ENCODE measurements at regions not wholly inside any gene's neighbourhood (a gene's known extent, or its start where the extent isn't known, plus 50 kb on each side); places are given as distances from the start of the nearest gene placed in this dataset.
"Not testable (repeated sequence)": the region's sequence is repeated elsewhere in the genome, so short reads cannot be mapped to it uniquely, and the experiment has no call there.

GRCh38 chr3:165649282-165649681 lies 187.9 kb downstream of the BCHE start:
- H3K9ac ChIP-seq (ENCODE audit: low read length); H3K27ac ChIP-seq (ENCODE audit: low read depth, low read length); H3K27me3 ChIP-seq (ENCODE audit: control insufficient read depth in 1 of 2, insufficient read depth in 2 of 2, low read length in 2 of 2); H3K36me3 ChIP-seq (ENCODE audit: insufficient read depth, low read length); H3K4me3 ChIP-seq (ENCODE audit: low read depth in 1 of 2, low read length in 2 of 2); H3K4me1 ChIP-seq (ENCODE audit: insufficient read depth, low read length); H3K9me3 ChIP-seq (ENCODE audit: low read length): not testable (repeated sequence)

GRCh38 chr3:165645191-165645590 lies 192.0 kb downstream of the BCHE start:
- no peaks in the 10 kb centered on the region for H3K9me3 ChIP-seq (ENCODE audit: low read length)
- no peak overlapping the region for H3K9ac ChIP-seq (ENCODE audit: low read length)
- no peak overlapping the region for H3K27ac ChIP-seq (ENCODE audit: low read depth, low read length)
- no peak overlapping the region for H3K4me3 ChIP-seq (ENCODE audit: low read depth in 1 of 2, low read length in 2 of 2)
- H3K36me3 ChIP-seq (ENCODE audit: insufficient read depth, low read length) = no peaks in the 10 kb centered on the region
- peaks cover 25% of the 10 kb centered on the region for H3K4me1 ChIP-seq (ENCODE audit: insufficient read depth, low read length)
- H3K27me3 ChIP-seq (ENCODE audit: control insufficient read depth in 1 of 2, insufficient read depth in 2 of 2, low read length in 2 of 2) = no peaks in the 10 kb centered on the region

- H3K36me3 ChIP-seq (ENCODE audit: insufficient read depth, low read length) = no peaks in the 10 kb centered on the region
- H3K9ac ChIP-seq (ENCODE audit: low read length) = no peak overlapping the region
- H3K27me3 ChIP-seq (ENCODE audit: control insufficient read depth in 1 of 2, insufficient read depth in 2 of 2, low read length in 2 of 2) = no peaks in the 10 kb centered on the region
- H3K9me3 ChIP-seq (ENCODE audit: low read length) = no peaks in the 10 kb centered on the region
- no peak overlapping the region for H3K4me3 ChIP-seq (ENCODE audit: low read depth in 1 of 2, low read length in 2 of 2)
- H3K27ac ChIP-seq (ENCODE audit: low read depth, low read length) = no peak overlapping the region
- peaks cover 25% of the 10 kb centered on the region for H3K4me1 ChIP-seq (ENCODE audit: insufficient read depth, low read length)
These were observed 192.9 kb downstream of the BCHE start for GRCh38 chr3:165644331-165644730.

DNA sequence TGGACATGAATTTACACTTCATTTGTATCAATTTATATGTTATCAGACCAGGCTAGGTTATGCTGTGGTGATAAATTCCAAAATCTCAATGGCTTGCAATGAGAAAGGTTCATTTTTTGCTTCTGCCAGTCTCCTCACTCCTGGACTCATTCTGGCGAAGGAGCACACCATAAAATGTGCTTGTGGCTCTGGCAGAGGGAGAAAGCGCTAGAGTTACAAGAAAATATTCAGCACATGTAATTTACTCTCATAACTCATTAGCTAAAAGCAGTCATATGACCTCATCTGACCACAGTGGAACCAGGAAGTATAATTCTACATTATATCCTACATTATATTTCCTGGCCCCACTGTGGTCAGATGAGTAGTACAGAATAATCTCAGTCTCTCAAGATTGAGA lies 193.8 kb downstream of the BCHE start:
- H3K4me3 ChIP-seq (ENCODE audit: low read depth in 1 of 2, low read length in 2 of 2) = no peak overlapping the region
- no peaks in the 10 kb centered on the region for H3K9me3 ChIP-seq (ENCODE audit: low read length)
- no peaks in the 10 kb centered on the region for H3K27me3 ChIP-seq (ENCODE audit: control insufficient read depth in 1 of 2, insufficient read depth in 2 of 2, low read length in 2 of 2)
- peak overlapping the region; percentile 0 for H3K27ac ChIP-seq (ENCODE audit: low read depth, low read length)
- peaks cover 25% of the 10 kb centered on the region for H3K4me1 ChIP-seq (ENCODE audit: insufficient read depth, low read length)
- no peaks in the 10 kb centered on the region for H3K36me3 ChIP-seq (ENCODE audit: insufficient read depth, low read length)
- H3K9ac ChIP-seq (ENCODE audit: low read length) = no peak overlapping the region

GRCh38 chr3:165642761-165643420 lies 194.3 kb downstream of the BCHE start:
- Histone ChIP-seq H3K4me1 (ENCODE audit: insufficient read depth, low read length) (peaks cover 25% of the 10 kb centered on the region), H3K27me3 (ENCODE audit: control insufficient read depth in 1 of 2, insufficient read depth in 2 of 2, low read length in 2 of 2) (no peaks in the 10 kb centered on the region), H3K27ac (ENCODE audit: low read depth, low read length) (peak overlapping the region; percentile 0), H3K4me3 (ENCODE audit: low read depth in 1 of 2, low read length in 2 of 2) (peak overlapping the region; percentile 12 to 13), H3K36me3 (ENCODE audit: insufficient read depth, low read length) (no peaks in the 10 kb centered on the region), H3K9ac (ENCODE audit: low read length) (no peak overlapping the region), H3K9me3 (ENCODE audit: low read length) (no peaks in the 10 kb centered on the region)

GRCh38 chr3:165641569-165642310 lies 195.5 kb downstream of the BCHE start:
- Histone ChIP-seq H3K9me3 (ENCODE audit: low read length) (no peaks in the 10 kb centered on the region), H3K4me3 (ENCODE audit: low read depth in 1 of 2, low read length in 2 of 2) (no peak overlapping the region), H3K9ac (ENCODE audit: low read length) (no peak overlapping the region), H3K36me3 (ENCODE audit: insufficient read depth, low read length) (no peaks in the 10 kb centered on the region), H3K4me1 (ENCODE audit: insufficient read depth, low read length) (peaks cover 25% of the 10 kb centered on the region), H3K27me3 (ENCODE audit: control insufficient read depth in 1 of 2, insufficient read depth in 2 of 2, low read length in 2 of 2) (no peaks in the 10 kb centered on the region), H3K27ac (ENCODE audit: low read depth, low read length) (no peak overlapping the region)

DNA sequence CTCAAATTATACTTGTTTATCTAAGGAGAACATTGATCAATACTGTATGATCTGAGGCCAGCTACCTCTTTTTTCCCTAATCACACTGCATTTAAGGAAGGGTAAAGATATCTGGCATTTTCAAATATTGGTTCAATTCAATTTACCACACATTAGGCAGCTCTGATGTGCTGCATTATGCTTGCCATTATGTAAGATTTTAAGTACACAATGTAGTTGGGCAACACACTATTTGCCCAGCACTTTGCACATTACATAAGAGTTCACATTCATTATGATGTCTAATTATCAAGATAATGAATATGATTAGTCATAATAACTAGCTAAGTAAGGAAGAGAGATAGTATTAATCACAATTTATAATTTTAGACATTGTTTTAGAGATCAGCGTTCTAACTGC lies 196.3 kb downstream of the BCHE start:
- H3K4me1 ChIP-seq (ENCODE audit: insufficient read depth, low read length) = peaks cover 25% of the 10 kb centered on the region
- no peaks in the 10 kb centered on the region for H3K9me3 ChIP-seq (ENCODE audit: low read length)
- H3K9ac ChIP-seq (ENCODE audit: low read length) = no peak overlapping the region
- H3K36me3 ChIP-seq (ENCODE audit: insufficient read depth, low read length) = no peaks in the 10 kb centered on the region
- H3K27me3 ChIP-seq (ENCODE audit: control insufficient read depth in 1 of 2, insufficient read depth in 2 of 2, low read length in 2 of 2) = no peaks in the 10 kb centered on the region
- H3K4me3 ChIP-seq (ENCODE audit: low read depth in 1 of 2, low read length in 2 of 2) = no peak overlapping the region
- H3K27ac ChIP-seq (ENCODE audit: low read depth, low read length) = no peak overlapping the region

- Histone ChIP-seq H3K4me1 (ENCODE audit: insufficient read depth, low read length) (peaks cover 25% of the 10 kb centered on the region), H3K9ac (ENCODE audit: low read length) (no peak overlapping the region), H3K36me3 (ENCODE audit: insufficient read depth, low read length) (no peaks in the 10 kb centered on the region), H3K27me3 (ENCODE audit: control insufficient read depth in 1 of 2, insufficient read depth in 2 of 2, low read length in 2 of 2) (no peaks in the 10 kb centered on the region), H3K9me3 (ENCODE audit: low read length) (no peaks in the 10 kb centered on the region), H3K4me3 (ENCODE audit: low read depth in 1 of 2, low read length in 2 of 2) (no peak overlapping the region), H3K27ac (ENCODE audit: low read depth, low read length) (no peak overlapping the region)
These were observed 197.2 kb downstream of the BCHE start for GRCh38 chr3:165640031-165640430.

DNA sequence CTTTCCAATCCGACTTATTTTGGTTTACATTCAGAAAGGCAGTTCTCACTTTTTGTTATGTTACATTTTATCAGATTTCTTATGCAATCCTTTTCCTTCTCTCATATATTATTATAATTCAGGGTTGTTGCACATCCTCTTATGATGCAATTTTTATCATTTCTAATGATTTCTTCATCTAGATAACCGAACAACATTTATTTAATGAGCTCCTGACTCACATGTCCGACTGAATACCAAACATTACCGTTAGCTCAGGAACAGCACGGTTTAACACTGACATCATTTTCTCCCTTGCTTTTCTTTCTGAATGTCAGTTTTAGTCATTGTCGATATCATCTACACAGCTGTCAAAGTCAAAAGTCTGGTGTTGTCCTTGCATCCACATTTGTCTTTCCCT lies 199.2 kb downstream of the BCHE start:
- Histone ChIP-seq H3K27ac (ENCODE audit: low read depth, low read length) (no peak overlapping the region), H3K4me3 (ENCODE audit: low read depth in 1 of 2, low read length in 2 of 2) (no peak overlapping the region), H3K27me3 (ENCODE audit: control insufficient read depth in 1 of 2, insufficient read depth in 2 of 2, low read length in 2 of 2) (no peaks in the 10 kb centered on the region), H3K36me3 (ENCODE audit: insufficient read depth, low read length) (no peaks in the 10 kb centered on the region), H3K9ac (ENCODE audit: low read length) (no peak overlapping the region), H3K4me1 (ENCODE audit: insufficient read depth, low read length) (peaks cover 12% of the 10 kb centered on the region), H3K9me3 (ENCODE audit: low read length) (no peaks in the 10 kb centered on the region)

GRCh38 chr3:165636684-165637015 lies 200.6 kb downstream of the BCHE start:
- H3K9ac ChIP-seq (ENCODE audit: low read length) = no peak overlapping the region
- H3K27me3 ChIP-seq (ENCODE audit: control insufficient read depth in 1 of 2, insufficient read depth in 2 of 2, low read length in 2 of 2) = no peaks in the 10 kb centered on the region
- H3K36me3 ChIP-seq (ENCODE audit: insufficient read depth, low read length) = no peaks in the 10 kb centered on the region
- H3K4me1 ChIP-seq (ENCODE audit: insufficient read depth, low read length) = peaks cover under 1% of the 10 kb centered on the region
- H3K9me3 ChIP-seq (ENCODE audit: low read length) = no peaks in the 10 kb centered on the region
- H3K4me3 ChIP-seq (ENCODE audit: low read depth in 1 of 2, low read length in 2 of 2) = no peak overlapping the region
- no peak overlapping the region for H3K27ac ChIP-seq (ENCODE audit: low read depth, low read length)

DNA sequence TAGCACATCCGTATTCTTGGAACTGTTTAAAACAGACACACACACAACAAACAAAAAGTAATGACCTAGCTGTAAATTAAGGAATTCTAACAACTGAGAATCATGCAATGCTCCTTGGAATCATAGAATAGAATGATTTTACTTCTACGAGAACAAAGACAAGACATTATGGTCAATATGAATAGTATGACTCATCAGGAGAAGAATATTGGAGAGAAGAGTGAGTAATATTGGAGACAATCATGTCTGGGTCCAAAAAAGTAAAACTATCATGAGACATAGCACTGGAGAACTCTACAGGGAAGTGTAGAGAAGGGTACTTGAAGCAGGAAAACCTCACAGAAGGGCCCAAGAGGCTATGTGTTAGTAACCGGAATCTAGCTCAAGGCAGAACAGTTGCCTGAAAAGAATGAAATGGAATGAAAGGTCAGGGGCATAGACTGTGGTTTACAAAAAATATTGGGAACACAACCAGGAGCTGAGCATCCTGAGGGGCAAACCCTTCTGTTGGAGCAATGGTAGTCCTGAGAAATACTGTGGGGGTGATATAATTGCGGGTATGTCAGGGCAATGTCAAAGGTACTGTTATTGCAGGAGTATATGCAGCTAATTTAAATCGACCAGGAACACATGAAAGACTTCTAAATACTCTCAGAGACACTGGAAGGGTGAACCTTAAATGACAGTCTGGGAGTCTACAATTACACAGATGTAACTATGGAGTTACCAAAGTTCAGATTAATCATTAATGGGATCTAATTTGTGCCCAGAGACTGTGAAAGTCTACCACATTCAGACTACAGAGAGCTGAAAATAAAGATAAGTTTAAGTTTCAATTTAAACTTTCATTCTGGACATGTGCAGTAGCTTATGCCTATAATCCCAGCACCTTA lies 201.2 kb downstream of the BCHE start:
- Histone ChIP-seq H3K4me3 (ENCODE audit: low read depth in 1 of 2, low read length in 2 of 2) (no peak overlapping the region), H3K36me3 (ENCODE audit: insufficient read depth, low read length) (no peaks in the 10 kb centered on the region), H3K27me3 (ENCODE audit: control insufficient read depth in 1 of 2, insufficient read depth in 2 of 2, low read length in 2 of 2) (no peaks in the 10 kb centered on the region), H3K9me3 (ENCODE audit: low read length) (no peaks in the 10 kb centered on the region), H3K4me1 (ENCODE audit: insufficient read depth, low read length) (no peaks in the 10 kb centered on the region), H3K27ac (ENCODE audit: low read depth, low read length) (no peak overlapping the region), H3K9ac (ENCODE audit: low read length) (no peak overlapping the region)

All from muscle layer of colon (tissue), 2 donors.